GM23248 (cell line): ENCODE measurements at regions not wholly inside any gene's neighbourhood (a gene's known extent, or its start where the extent isn't known, plus 50 kb on each side); places are given as distances from the start of the nearest gene placed in this dataset.

Source experiments
- EZH2 ChIP-seq: fragments of 200-600 bp; sonication (generic); IDR thresholded peaks from 2 replicates; pipeline ENCODE4 v1.6.1; 2018; ENCODE audit warnings: antibody characterized with exemption, mild to moderate bottlenecking; ENCODE audit not compliant: insufficient read depth, poor library complexity, severe bottlenecking
- EZH2phosphoT487 ChIP-seq: fragments of 200-600 bp; sonication (generic); IDR thresholded peaks from 2 replicates; pipeline ENCODE4 v1.6.1; 2018; ENCODE audit warnings: antibody characterized with exemption, moderate library complexity, mild to moderate bottlenecking, low read depth; ENCODE audit not compliant: insufficient read depth

- TF ChIP-seq EZH2 (no peak), EZH2phosphoT487 (no peak)
These were observed 102.1 kb downstream of the S1PR1 start for GRCh38 chr1:101338714-101339430.
